NCI-H146 treated with DMSO at 0.1 percent for 48 hours (cell line): ENCODE measurements at regions not wholly inside any gene's neighbourhood (a gene's known extent, or its start where the extent isn't known, plus 50 kb on each side); places are given as distances from the start of the nearest gene placed in this dataset.

Source experiments
- DNase-seq: peaks from one replicate; lab custom pipeline; 2025; ENCODE audit not compliant: unreplicated experiment; lab: John Stamatoyannopoulos, UW

DNA sequence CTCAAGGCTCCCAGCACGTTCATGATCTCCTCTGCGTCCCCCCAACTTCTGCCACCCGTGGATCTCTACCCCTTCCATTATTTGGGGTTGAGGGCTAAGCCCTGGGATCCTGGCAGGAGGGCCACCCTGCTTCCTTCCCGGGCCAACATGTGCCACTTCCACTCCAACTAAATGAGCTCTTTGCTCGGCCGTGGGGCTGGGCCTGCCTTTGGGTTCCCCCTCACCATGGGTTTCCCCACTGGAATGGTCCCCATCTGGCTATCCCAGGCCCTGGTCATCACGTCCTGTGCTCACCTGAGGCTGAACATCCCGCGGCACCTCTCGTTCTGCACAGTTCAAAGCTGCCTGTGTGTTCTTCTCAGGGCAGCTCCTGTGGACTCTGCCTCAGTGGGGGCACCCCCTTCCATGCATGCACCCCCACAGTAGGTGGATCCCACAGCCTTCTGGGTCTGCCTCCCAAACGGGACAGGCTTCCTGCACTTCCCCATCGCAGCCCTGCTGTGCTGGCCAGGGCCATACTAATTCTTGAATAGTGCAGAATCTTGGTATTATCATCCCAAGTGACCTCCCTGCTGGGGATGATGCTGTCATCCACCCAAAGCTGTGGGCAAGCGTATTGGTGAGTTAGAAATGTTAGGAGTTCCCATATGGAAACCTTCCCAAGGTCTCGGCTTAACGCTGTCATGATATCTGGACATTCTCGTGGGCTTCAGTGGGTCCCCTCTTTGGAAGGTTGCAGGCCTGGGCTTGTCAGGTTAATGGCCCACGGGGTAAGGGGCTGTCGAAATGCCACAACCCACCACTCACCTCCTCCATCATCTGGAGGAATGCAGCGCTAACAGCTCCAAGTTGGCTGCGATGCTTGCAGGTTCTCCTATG is 150.5 kb upstream of the TWIST2 start:
- DNase-seq = no peak

DNA sequence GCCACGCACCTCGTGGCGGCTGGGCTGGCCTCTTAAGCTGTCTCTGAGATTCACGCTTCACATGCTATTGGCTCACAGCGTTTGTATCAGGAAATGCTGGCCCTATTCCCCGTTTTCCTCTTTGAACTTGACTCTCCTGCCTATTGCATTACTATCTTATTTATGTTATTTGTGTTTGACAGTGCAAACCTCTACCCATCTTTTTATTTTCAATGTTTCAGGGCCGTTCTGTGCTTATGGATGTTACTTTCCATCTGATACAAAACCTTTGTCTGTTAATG is 149.9 kb upstream of the TWIST2 start:
- DNase-seq = no peak

DNA sequence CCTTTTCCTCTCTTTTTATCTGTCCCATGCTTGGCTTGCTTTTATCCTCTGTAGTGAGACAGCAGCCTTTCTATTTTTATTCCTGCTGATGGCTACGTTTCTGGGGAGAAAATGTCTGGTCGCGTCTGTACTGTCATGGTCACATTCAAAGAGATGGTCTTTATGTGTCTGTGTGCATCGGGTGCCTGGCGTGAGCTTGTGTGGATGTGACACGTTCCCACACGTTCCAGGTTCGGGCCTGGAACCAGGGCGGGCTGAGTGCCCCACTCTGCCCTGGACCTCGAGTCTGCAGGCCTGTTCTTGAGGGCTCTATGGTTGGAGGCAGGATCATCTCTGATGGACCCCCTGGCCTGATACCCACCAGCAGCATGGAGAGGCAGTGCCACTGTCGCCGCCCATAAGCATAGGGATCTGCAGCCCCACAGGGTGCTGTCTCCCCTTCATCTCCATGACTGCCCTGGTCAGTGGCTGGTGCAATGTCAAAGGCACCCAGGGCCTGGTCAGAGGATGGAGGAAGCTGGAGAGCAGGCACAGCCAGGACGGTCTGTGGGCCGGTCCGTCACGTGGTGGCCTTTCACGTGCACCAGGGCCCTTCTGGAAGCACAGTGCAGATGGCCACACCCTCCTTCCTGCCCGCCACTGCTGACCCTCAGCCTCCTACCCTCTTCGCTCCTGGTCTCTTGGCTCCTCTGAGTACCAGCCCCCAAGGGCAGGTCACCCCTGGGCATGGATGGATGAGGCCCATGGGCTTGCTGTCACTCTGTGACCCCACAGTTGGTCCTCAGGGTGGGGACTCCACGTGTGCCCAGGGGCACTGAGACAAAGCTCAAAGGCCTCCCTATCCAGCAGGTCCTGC is 149.2 kb upstream of the TWIST2 start:
- no peak for DNase-seq

DNA sequence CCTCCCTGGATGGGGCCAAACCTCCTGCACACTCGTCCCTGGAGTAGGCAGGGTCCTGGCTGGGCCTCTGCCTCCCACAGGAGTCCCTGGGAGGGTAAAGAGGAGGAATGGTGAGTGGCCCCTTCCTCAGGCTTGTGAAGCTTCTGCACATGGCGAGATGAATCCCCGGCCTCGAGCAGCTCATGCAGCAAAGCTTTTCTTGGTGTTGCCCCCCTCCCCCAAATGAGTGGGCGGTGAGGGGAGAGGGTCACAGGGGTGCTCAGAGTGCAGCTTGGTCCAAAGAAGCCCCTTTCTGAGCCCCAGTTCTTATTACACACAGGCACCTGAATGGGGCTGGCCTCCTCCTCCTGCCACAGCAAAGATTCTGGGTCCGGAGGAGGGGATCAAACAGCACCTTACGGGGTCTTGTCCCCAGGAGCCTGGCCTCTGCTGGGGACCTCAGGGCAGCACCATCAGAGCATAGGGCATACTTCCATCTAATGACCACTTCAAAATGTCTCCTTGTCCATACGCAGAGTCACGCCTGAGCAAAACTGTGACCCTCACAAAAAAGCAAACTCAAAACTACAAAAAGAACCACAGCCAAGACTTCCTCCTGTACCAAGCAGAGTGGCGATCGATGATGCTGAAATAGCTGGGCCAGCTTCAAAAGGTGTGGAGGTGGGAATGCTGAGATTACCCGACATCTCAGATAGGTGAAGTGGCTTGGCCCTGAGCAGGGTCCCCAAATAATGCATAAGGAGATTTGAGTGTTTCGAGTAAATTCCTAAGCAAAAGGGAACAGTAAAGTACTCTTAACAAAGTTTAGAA is 148.4 kb upstream of the TWIST2 start:
- no peak for DNase-seq

DNA sequence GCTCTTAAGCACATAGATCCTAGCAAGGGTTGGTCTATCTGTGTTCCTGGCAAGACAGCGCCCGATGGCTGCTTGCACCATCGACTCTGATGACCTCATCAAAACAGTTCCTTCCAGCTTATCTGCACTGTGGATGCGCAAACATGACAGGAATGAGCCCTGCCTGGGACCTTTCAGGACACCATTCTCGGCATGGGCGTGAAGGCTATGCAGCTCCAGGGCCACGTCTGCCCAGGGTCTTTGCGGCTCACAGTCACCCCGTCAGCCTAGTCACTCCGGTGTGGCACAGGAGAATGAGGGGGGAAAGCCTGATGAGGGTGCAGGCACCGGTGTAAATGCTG is 147.8 kb upstream of the TWIST2 start:
- no peak for DNase-seq

DNA sequence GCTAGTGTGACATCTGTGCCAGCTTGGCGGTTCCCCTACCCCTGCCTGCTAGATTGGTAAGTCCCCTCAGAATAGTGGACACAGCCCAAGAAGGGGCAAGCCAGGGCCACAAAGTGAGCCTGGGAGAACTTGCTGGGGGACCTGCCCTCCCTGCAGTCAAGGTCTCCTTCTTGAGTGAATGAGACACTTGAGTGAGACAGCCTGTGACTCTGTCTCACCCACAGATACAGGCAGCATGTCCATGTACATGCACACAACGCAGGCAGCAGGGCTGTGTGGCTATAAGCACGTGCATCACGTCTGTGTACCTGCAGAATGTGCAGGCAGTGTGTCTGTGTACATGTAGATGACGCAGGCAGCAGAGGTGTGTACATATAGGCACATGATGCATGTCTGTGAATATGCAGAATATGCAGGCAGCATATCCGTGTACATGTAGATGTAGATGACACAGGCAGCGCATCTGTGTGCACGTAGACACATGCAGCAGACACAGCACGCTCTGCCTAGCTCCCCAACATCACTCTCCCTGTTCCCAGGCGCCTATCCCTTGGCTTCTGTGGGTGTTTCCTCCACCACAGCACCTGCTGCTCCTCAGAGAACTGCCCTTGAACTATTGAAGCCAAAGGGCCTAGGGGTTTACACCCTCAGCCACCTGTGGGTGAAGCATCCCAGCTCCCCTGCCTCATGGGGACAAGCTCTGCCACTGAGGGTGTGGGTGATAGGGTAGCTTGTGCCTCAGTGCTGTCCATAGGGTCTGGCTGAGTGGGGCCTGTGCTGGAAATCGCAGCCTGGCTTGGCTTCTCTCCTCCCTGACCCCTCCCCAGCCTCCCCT is 147.2 kb upstream of the TWIST2 start:
- no peak for DNase-seq

DNA sequence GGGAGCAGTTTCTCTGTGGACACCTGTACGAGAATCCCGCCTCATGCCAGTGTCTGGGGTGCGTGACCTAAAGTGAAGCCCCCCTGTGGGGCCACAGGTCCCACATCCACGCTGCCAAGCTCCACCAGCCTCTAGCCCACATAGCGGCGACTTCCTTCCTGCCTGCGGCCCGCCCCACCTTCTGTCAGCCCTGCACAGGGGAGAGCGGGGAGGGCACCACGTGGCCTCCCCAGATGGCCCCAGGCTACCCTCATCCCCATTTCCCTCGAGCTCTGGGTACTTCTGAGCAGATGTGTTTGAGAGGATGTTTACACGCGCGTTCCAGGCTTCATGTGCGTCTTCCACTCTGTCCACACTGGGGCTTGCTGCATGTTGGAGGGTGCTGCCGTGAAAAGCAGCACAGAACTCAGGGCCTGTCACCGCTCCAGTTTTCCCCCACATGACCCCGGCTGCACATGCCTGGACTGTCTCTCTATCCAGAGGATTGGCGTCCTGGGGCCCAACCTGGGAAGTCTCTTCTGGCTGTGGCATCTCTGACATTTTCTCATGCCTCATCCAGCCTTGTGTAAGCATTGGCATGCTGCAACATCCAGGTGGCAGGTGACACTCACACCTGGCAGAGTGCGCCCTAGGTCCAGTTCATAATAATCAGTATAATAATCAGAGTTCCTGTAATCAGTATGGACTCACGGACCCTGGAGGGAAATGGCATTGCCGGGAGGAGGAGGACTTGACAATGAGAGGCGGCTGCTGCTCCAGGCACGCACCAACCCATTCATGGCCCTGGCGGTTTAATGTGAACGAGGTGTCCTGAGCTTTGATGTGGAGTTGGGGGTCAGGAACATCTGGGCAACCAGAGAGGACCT is 146.3 kb upstream of the TWIST2 start:
- no peak for DNase-seq

DNA sequence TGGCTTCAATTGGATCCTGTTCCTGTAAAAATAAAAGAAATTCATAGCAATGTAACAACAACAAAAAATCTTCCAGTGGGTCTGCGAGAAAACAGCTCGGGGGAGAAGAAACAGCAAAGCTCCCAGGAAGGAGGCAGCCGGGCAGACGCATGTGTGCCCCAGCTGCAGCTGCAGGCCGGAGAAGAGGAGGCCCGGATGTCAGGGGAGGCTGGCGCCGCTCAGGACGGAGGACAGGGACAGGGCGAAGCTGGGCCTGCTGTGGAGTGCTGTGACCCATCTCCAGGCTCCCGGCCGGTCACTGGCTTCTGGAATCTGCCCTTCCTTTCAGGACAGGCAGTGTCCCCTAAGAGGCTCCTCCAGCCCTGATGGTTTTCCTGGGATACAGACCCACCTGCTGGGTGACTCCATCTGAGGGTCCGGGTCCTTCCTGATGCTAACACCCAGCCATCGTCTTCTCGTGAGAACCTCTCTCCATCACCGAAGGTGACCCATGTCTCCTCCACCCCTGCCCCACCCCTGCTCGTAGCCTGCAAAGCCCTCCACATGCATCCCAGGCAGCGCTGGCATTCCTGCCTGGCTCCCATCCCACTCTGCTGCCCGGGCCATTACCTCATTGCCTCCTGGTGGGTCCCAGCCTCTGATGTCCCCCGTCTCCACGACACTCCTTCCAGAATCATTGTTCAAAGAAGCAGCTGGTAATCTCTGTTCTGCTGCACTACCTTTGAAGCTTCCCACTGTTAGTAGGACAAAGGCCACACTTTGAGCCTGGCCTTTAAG is 145.4 kb upstream of the TWIST2 start:
- no peak for DNase-seq

DNA sequence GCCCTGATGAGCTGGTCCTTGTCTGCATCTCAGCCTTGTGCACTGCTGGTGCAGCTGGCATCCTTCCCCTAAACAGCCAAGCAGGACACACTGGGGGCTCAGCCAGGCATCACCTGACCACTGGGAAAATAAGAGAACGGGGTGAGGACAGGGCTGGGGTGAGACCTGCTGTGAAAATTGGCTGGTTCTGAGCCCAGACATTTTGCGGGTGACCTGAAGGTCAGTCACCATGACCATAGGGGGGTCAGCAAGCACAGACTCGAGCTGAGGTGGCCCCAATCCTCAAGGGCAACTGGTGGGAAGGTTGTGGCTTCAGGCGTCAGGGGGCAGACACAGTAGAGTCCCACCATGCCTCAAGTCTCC is 144.9 kb upstream of the TWIST2 start:
- DNase-seq = no peak

DNA sequence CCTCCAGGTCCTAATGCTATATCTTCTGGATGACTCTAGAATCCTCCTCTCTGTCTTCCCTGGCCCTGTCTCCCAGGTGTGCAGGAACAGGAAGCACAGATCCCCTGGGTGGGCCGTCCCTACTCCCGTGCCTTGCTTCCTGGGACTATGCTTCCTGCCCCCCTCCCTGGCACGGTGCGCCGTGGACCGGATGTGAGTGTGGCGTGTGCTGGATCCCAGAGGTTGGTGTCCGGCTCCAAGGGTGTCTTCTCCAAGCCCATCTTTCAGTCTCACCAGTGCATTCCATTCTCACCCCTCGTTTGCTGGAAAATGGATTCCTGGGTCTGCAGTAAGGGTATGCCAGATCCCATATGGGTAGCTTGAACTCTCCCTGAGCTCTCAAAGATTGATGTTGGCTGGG is 144.4 kb upstream of the TWIST2 start:
- no peak for DNase-seq

DNA sequence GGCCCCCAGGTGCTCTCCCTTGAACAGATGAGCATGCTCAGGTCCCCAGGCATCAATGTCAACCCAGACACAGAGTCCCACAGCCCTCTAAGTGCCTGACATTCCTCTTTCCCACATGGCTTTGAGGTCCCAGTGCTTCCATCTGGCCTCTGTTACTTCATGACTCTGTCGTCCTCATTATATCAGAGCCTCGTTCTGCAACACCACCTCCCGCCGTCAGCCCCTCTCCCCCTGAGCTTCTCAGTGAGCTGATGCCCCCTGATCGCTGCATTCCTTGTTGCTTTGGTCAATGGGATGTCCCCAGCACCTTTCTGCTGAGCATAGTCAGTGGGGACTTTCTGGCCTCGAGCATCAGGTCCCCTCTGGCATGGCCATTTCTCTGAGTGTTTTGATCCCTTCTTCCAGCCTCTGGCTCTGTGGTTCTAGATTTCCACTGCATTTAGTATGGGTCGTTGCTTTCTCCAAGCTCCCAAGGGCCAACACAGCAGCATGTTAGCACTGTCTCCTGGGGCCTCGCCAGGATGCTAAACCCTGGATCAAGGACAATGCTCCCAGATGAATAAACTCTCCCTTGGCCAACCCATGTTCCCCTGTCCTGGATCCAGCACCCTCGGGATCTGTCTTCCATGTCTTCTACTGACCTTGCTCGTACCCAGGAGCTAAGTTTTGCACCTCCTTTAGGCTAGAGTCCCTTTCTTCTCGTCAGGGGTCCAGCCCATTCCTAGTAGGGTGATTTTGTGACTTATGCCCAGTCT is 143.2 kb upstream of the TWIST2 start:
- DNase-seq = no peak

DNA sequence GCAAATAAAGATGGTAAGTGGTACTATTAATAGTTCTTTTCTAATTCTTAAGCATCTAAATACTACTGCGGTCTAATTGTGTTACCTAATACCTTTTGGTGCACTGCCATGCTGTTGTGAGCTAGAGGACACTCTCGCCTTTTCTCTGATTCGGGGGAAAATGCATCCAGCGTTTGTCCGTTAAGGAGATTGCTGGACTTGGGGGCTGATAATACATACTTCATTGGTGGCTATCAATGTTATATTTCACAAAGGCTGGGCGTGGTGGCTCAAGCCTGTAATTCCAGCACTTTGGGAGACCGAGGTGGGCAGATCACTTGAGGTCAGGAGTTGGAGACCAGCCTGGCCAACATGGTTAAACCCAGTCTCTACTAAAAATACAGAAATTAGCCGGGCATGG is 141.7 kb upstream of the TWIST2 start:
- no peak for DNase-seq

DNA sequence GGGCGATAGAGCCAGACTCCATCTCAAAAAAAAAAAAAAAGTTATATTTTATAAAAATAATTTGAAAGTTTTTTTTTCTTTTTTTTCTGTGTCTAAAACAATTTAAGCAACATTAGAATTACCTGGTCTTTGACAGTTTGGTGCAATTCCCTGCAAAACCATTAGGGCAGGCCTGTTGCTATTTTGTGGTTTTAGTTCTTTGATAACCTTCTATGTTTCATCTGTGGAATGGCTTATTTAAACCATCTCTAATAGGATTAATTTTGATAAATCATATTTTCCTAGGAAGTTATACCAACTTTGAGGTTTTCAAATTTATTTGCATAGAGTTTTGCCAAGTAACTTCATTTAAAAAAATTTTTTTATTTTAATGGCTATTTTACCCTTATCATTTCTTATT is 141.2 kb upstream of the TWIST2 start:
- no peak for DNase-seq

DNA sequence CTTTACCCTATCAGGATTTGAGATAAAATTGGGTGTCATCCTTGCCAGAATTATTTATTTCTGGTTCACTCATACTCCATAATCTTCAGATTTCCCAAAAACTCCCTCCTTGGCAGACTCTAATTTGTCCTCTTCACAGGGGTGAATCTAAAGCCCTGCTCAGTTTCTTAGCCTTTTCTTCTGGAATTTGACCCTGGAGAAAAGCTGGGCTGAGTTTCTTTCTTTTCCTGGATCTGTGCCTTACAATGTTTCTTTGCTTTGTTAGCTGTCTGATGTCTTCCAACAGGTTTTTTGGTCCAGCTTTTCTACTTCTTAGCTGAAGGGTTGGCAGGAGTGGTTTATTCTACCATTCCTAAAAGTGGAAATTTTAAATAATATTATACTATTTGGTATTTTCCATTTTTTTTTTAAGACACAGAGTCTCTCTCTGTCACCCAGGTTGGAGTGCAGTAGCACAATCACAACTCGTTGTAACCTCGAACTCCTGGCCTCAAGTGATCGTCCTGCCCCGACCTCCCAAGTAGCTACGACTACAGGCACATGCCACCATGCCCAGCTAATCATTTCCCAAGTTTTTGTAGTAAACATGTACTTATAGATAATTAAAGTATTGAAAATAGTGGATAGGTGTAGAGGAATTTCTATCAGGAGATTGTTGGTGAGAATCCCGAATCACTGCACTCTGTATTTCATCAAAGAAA is 138.4 kb upstream of the TWIST2 start:
- DNase-seq = no peak

DNA sequence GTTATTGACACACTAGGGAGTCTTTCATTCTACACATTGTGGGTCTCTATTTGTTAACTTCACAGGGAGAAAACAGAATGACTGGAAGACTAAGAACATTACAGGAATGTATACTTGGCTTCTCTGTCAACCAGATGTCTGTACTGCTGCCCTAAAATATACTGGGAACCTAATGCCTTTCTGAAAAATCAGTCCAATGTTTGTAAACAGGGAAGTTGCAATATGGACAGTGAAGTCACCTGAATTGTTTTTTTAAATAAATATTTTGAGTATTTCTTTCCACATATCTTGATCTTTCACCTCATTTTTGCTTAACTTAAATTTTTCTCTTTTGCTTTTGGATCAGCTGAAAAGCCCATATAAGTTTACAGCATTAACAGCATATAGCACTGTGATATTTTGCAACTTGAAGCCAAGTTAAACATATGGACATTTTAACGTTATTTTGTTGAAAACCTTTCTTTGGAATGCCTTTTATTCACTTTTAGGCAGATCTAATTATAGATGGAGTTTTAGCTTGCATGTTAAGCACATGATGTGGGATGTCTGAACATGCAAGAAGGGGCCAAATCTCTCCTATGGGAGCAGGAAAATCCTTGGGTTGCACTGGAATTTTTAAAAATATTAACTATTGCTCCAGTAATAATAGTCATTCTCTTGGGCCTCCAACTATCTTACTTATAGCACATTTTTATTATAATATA is 137.7 kb upstream of the TWIST2 start:
- no peak for DNase-seq

DNA sequence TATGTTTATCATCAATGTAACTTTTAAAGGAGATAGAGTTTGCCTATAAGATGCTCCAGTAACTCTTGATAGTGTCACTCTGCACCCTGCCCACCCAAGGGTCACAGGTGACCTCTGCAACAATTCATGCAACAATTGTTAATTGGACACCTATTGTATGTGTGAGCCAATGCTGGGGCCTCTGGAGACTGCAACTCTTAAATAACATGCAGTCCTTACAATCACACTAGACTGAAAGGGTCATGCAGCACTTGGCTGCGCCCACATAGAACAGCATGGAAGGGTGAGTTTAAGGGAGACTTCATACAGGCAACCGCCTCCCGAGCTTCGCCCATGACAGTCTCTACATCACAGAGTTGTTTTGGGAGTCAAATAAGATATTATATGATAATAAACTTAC is 137.1 kb upstream of the TWIST2 start:
- DNase-seq = no peak

DNA sequence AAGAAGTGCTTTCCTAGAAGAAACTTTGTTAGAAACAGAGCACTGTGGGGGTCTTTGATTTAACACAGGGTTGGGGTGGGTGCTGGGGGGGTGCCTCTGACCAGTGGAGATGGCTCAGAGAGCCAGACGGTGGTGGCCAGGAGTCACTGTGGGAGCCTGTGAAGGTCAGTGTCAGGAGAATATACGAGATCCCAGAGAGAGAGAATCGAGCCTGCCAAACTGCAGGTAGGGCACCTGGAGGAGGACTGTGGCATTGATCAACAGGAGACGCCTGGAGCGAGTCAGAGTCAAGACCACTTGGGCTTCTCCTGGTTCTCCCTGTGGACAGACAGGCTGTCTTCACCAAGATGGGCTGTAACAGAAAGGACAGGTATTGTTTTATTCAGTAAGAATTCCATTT is 136.5 kb upstream of the TWIST2 start:
- DNase-seq = no peak
